ENCODE measurements at regions not wholly inside any gene's neighbourhood (a gene's known extent, or its start where the extent isn't known, plus 50 kb on each side); places are given as distances from the start of the nearest gene placed in this dataset.

DNA sequence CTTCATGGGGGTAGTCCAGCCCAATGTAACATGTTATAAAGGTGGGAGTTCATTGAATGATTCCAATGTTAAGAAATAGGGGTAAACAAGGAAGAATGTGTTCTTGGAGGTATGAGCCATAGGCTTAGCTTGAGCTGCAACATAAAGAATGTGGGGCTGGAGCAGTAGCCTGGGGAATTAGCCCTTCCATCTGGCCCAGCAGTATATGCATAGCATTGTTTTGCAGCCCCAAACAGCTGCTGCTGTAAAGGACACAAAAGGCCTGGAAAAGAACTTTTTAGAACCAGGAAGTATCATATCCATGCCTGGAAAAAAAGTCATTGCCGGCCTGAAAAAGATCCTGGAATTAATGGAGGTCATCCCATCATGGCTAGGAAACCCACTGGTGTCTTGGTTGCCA is 55.8 kb upstream of the SMARCA2 start (continued):
- TF ChIP-seq, protein P1, sequence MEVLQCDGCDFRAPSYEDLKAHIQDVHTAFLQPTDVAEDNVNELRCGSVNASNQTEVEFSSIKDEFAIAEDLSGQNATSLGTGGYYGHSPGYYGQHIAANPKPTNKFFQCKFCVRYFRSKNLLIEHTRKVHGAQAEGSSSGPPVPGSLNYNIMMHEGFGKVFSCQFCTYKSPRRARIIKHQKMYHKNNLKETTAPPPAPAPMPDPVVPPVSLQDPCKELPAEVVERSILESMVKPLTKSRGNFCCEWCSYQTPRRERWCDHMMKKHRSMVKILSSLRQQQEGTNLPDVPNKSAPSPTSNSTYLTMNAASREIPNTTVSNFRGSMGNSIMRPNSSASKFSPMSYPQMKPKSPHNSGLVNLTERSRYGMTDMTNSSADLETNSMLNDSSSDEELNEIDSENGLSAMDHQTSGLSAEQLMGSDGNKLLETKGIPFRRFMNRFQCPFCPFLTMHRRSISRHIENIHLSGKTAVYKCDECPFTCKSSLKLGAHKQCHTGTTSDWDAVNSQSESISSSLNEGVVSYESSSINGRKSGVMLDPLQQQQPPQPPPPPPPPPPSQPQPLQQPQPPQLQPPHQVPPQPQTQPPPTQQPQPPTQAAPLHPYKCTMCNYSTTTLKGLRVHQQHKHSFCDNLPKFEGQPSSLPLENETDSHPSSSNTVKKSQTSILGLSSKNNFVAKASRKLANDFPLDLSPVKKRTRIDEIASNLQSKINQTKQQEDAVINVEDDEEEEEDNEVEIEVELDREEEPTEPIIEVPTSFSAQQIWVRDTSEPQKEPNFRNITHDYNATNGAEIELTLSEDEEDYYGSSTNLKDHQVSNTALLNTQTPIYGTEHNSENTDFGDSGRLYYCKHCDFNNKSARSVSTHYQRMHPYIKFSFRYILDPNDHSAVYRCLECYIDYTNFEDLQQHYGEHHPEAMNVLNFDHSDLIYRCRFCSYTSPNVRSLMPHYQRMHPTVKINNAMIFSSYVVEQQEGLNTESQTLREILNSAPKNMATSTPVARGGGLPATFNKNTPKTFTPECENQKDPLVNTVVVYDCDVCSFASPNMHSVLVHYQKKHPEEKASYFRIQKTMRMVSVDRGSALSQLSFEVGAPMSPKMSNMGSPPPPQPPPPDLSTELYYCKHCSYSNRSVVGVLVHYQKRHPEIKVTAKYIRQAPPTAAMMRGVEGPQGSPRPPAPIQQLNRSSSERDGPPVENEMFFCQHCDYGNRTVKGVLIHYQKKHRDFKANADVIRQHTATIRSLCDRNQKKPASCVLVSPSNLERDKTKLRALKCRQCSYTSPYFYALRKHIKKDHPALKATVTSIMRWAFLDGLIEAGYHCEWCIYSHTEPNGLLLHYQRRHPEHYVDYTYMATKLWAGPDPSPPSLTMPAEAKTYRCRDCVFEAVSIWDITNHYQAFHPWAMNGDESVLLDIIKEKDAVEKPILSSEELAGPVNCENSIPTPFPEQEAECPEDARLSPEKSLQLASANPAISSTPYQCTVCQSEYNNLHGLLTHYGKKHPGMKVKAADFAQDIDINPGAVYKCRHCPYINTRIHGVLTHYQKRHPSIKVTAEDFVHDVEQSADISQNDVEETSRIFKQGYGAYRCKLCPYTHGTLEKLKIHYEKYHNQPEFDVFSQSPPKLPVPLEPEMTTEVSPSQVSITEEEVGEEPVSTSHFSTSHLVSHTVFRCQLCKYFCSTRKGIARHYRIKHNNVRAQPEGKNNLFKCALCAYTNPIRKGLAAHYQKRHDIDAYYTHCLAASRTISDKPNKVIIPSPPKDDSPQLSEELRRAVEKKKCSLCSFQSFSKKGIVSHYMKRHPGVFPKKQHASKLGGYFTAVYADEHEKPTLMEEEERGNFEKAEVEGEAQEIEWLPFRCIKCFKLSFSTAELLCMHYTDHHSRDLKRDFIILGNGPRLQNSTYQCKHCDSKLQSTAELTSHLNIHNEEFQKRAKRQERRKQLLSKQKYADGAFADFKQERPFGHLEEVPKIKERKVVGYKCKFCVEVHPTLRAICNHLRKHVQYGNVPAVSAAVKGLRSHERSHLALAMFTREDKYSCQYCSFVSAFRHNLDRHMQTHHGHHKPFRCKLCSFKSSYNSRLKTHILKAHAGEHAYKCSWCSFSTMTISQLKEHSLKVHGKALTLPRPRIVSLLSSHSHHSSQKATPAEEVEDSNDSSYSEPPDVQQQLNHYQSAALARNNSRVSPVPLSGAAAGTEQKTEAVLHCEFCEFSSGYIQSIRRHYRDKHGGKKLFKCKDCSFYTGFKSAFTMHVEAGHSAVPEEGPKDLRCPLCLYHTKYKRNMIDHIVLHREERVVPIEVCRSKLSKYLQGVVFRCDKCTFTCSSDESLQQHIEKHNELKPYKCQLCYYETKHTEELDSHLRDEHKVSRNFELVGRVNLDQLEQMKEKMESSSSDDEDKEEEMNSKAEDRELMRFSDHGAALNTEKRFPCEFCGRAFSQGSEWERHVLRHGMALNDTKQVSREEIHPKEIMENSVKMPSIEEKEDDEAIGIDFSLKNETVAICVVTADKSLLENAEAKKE (CRISPR knock-in tag; IDR thresholded peaks at IDR 0.05) = no peak
- TF ChIP-seq NANOG (IDR thresholded peaks at IDR 0.05; ENCODE audit: borderline replicate concordance) = no peak
- TF ChIP-seq POLR2AphosphoS5 (IDR thresholded peaks at IDR 0.05; ENCODE audit: low read depth) = no peak
- no peak for TF ChIP-seq EZH2phosphoT487 (IDR thresholded peaks at IDR 0.05; ENCODE audit: unreplicated experiment)
- no peak for TF ChIP-seq ZNF331 (CRISPR knock-in tag; IDR thresholded peaks at IDR 0.05; ENCODE audit: low read depth)
- no peak for TF ChIP-seq CREB1 (CRISPR knock-in tag; IDR thresholded peaks at IDR 0.05; ENCODE audit: low read depth)
- TF ChIP-seq EZH2 (IDR thresholded peaks at IDR 0.05; ENCODE audit: low read depth, unreplicated experiment) = no peak

GRCh38 chr9:1960342-1961042 is 54.7 kb upstream of the SMARCA2 start:
- H3K27ac Mint-ChIP-seq = no peak overlapping the region
- TF ChIP-seq JUNB (IDR thresholded peaks at IDR 0.05; ENCODE audit: unreplicated experiment) (no peak), CREB1 (CRISPR knock-in tag; IDR thresholded peaks at IDR 0.05; ENCODE audit: low read depth) (no peak), ZNF114 (CRISPR knock-in tag; IDR thresholded peaks at IDR 0.05) (no peak), NANOG (IDR thresholded peaks at IDR 0.05; ENCODE audit: borderline replicate concordance) (no peak), EZH2 (IDR thresholded peaks at IDR 0.05; ENCODE audit: low read depth, unreplicated experiment) (no peak), ETS1 (IDR thresholded peaks at IDR 0.05) (no peak), POLR2AphosphoS5 (IDR thresholded peaks at IDR 0.05; ENCODE audit: low read depth) (no peak)
- TF ChIP-seq, protein P2, sequence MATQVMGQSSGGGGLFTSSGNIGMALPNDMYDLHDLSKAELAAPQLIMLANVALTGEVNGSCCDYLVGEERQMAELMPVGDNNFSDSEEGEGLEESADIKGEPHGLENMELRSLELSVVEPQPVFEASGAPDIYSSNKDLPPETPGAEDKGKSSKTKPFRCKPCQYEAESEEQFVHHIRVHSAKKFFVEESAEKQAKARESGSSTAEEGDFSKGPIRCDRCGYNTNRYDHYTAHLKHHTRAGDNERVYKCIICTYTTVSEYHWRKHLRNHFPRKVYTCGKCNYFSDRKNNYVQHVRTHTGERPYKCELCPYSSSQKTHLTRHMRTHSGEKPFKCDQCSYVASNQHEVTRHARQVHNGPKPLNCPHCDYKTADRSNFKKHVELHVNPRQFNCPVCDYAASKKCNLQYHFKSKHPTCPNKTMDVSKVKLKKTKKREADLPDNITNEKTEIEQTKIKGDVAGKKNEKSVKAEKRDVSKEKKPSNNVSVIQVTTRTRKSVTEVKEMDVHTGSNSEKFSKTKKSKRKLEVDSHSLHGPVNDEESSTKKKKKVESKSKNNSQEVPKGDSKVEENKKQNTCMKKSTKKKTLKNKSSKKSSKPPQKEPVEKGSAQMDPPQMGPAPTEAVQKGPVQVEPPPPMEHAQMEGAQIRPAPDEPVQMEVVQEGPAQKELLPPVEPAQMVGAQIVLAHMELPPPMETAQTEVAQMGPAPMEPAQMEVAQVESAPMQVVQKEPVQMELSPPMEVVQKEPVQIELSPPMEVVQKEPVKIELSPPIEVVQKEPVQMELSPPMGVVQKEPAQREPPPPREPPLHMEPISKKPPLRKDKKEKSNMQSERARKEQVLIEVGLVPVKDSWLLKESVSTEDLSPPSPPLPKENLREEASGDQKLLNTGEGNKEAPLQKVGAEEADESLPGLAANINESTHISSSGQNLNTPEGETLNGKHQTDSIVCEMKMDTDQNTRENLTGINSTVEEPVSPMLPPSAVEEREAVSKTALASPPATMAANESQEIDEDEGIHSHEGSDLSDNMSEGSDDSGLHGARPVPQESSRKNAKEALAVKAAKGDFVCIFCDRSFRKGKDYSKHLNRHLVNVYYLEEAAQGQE (IDR thresholded peaks at IDR 0.05; ENCODE audit: unreplicated experiment) = no peak

More at GRCh38 chr9:1960342-1961042, 54.7 kb upstream of the SMARCA2 start:
- no peak for DNase-seq (ENCODE audit: low spot score)
- H3K9me2 ChIP-seq (ENCODE audit: insufficient read depth) = peaks cover 6% of the 10 kb centered on the region
- H3K27ac ChIP-seq (ENCODE audit: low read depth) = no peak overlapping the region
- no peaks in the 10 kb centered on the region for H3K36me3 Mint-ChIP-seq (ENCODE audit: low read depth)
- H3K36me3 ChIP-seq (ENCODE audit: insufficient read depth) = no peaks in the 10 kb centered on the region
- H3K27me3 Mint-ChIP-seq (ENCODE audit: insufficient read depth, low read depth, poor library complexity) = peaks cover 3% of the 10 kb centered on the region
- H3K4me3 ChIP-seq = no peak overlapping the region
- H3K79me2 ChIP-seq (replicated peaks; ENCODE audit: insufficient read depth) = no peaks in the 10 kb centered on the region
- H3K4me1 ChIP-seq (ENCODE audit: insufficient read depth) = peaks cover 3% of the 10 kb centered on the region; the same call in 1 of the 2 replicates
- peaks cover 9% of the 10 kb centered on the region for H3K4me1 Mint-ChIP-seq
- no peaks in the 10 kb centered on the region for H4K20me1 ChIP-seq (replicated peaks; ENCODE audit: insufficient read depth)
- H2AFZ ChIP-seq = no peak overlapping the region
- no peak for ATAC-seq
- H3K9me3 Mint-ChIP-seq = no peaks in the 10 kb centered on the region
- H3K4me2 ChIP-seq = no peak overlapping the region
- no peak overlapping the region for H3K4me3 Mint-ChIP-seq
- H3F3A ChIP-seq (replicated peaks; ENCODE audit: low read depth) = no peaks in the 10 kb centered on the region
- H3K27me3 ChIP-seq (ENCODE audit: insufficient read depth) = no peaks in the 10 kb centered on the region

Measured in GM23338 (cell line).